Karpas-422 (cell line): ENCODE measurements at regions not wholly inside any gene's neighbourhood (a gene's known extent, or its start where the extent isn't known, plus 50 kb on each side); places are given as distances from the start of the nearest gene placed in this dataset.

Source experiments
- DNase-seq: peaks from one replicate; pipeline ENCODE4 v3.0.0-alpha.2; 2015
- H2AFZ ChIP-seq: fragments of 200-600 bp; sonication (generic); 2 replicates; pipeline ENCODE4 v1.6.1; 2014; ENCODE audit warnings: antibody characterized with exemption, low read length, mixed read lengths
- H3K27ac ChIP-seq: fragments of 200-600 bp; sonication (generic); 2 replicates; pipeline ENCODE4 v1.5.1; 2014; ENCODE audit warnings: mild to moderate bottlenecking, low read length, moderate library complexity
- H3K27me3 ChIP-seq: fragments of 200-600 bp; sonication (generic); 2 replicates; pipeline ENCODE4 v1.6.1; 2014; ENCODE audit warnings: low read length, mixed read lengths
- H3K36me3 ChIP-seq: fragments of 200-600 bp; sonication (generic); 2 replicates; pipeline ENCODE4 v1.6.1; 2014; ENCODE audit warnings: low read length, mixed read lengths; ENCODE audit not compliant: insufficient read depth
- H3K4me1 ChIP-seq: fragments of 200-600 bp; sonication (generic); 2 replicates; pipeline ENCODE4 v1.6.1; 2014; ENCODE audit warnings: mild to moderate bottlenecking, low read length, mixed read lengths
- H3K4me2 ChIP-seq: fragments of 200-600 bp; sonication (generic); 2 replicates; pipeline ENCODE4 v1.6.1; 2014; ENCODE audit warnings: low read length, low read depth, mild to moderate bottlenecking; ENCODE audit not compliant: poor library complexity, severe bottlenecking
- H3K4me3 ChIP-seq: fragments of 200-600 bp; sonication (generic); 2 replicates; pipeline ENCODE4 v1.5.1; 2014; ENCODE audit warnings: mild to moderate bottlenecking, antibody characterized with exemption, low read length, mixed read lengths
- H3K79me2 ChIP-seq: fragments of 200-600 bp; sonication (generic); 2 replicates; pipeline ENCODE4 v1.6.1; 2014; ENCODE audit warnings: mild to moderate bottlenecking, low read length, mixed read lengths
- H3K9ac ChIP-seq: fragments of 200-600 bp; sonication (generic); 2 replicates; pipeline ENCODE4 v1.6.0; 2014; ENCODE audit warnings: low read length
- H3K9me2 ChIP-seq: fragments of 200-600 bp; sonication (generic), shearing (Covaris generic); replicated peaks from 2 replicates; pipeline ENCODE4 v1.6.0; 2014; ENCODE audit warnings: mild to moderate bottlenecking, low read length, moderate library complexity; ENCODE audit not compliant: insufficient read depth
- H3K9me3 ChIP-seq: fragments of 300-700, 200-600 bp; sonication (generic); 2 replicates; pipeline ENCODE4 v1.6.1; 2014; ENCODE audit warnings: low read length, mixed read lengths
- H4K20me1 ChIP-seq: fragments of 200-600 bp; sonication (generic); 2 replicates; pipeline ENCODE4 v1.6.1; 2014; ENCODE audit warnings: mild to moderate bottlenecking, antibody characterized with exemption, low read length, low read depth; ENCODE audit not compliant: insufficient read depth

DNA sequence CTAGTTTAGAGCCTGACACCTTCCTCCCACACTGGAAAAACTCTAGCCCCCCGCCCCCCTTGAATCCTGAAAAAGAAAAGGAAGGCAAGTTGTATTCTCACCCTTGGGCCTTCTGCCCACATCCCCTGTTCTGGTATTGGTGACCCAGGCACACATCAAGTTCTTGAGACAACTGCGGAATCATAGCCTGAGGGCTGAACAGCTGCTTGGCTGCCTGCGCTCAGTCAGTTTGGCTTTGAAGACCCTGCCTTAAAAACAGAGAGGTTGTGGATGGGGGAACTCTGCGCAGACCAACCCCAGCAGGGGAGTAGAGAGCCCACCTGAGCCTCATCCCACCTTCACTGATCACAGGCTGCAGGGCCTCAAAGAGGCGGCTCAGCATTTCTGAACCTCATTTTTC, 229.2 kb downstream of the ANAPC1 start:
- peaks cover 7% of the 10 kb centered on the region; the same call in 1 of the 2 replicates for H3K4me1 ChIP-seq
- no peaks in the 10 kb centered on the region for H3K9me3 ChIP-seq
- no peak overlapping the region for H3K4me2 ChIP-seq
- no peaks in the 10 kb centered on the region for H3K27me3 ChIP-seq
- no peaks in the 10 kb centered on the region for H3K79me2 ChIP-seq
- no peak overlapping the region for H2AFZ ChIP-seq
- no peak overlapping the region for H3K27ac ChIP-seq
- H3K4me3 ChIP-seq, result no peak overlapping the region
- no peaks in the 10 kb centered on the region for H3K9me2 ChIP-seq
- no peaks in the 10 kb centered on the region for H4K20me1 ChIP-seq
- DNase-seq, result no peak
- no peaks in the 10 kb centered on the region for H3K36me3 ChIP-seq
- H3K9ac ChIP-seq, result no peak overlapping the region

DNA sequence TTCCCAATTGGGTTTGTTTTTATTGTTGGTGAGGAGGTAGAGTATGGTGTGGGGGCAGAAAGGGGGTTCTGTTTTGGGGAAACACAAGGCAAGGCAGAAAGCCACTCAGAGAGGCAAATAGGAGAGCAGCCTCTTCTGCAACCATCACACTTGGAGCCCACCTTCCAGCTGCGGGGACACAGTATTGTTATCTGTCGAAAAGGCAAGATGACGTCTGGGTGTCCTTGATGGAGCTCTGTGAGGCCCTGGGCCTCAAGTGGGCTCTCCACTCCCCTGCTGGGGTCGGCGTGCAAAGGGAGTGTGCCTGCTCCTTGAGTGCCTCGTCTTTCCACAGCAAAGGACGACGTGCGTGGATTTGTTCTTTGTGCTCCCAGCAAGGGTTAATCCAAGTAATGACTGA, 227.6 kb downstream of the ANAPC1 start:
- Histone ChIP-seq H3K4me1 (peaks cover 8% of the 10 kb centered on the region; the same call in 1 of the 2 replicates), H3K27ac (no peak overlapping the region), H2AFZ (no peak overlapping the region), H4K20me1 (no peaks in the 10 kb centered on the region), H3K79me2 (no peaks in the 10 kb centered on the region), H3K9me2 (no peaks in the 10 kb centered on the region), H3K36me3 (no peaks in the 10 kb centered on the region), H3K9ac (no peak overlapping the region), H3K27me3 (no peaks in the 10 kb centered on the region), H3K4me3 (no peak overlapping the region), H3K4me2 (no peak overlapping the region), H3K9me3 (no peaks in the 10 kb centered on the region)
- DNase-seq, result no peak

DNA sequence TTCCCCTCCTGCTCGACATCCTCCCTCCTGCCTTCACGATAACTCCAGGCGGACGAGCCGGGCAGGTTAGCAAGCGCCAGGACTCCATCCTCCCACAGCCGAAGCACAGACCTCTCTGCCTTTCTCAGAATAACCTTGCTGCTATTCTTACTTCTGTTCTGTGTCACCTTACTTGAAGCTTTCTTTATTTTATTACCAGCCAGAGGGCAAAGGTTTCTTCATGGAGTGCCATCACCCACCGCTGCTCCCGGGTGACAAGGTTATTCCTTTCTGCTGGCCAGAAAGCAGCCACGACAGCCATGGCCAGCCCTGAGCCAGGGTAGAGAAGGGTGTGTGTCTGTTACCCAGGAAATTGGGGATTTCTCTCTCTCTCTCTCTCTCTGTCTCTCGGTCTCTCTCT, 227.1 kb downstream of the ANAPC1 start:
- Histone ChIP-seq H3K9me2 (no peaks in the 10 kb centered on the region), H3K27ac (no peak overlapping the region), H3K4me3 (no peak overlapping the region), H4K20me1 (no peaks in the 10 kb centered on the region), H3K79me2 (no peaks in the 10 kb centered on the region), H3K9me3 (no peaks in the 10 kb centered on the region), H3K9ac (no peak overlapping the region), H3K27me3 (no peaks in the 10 kb centered on the region), H3K4me2 (no peak overlapping the region), H3K36me3 (no peaks in the 10 kb centered on the region), H2AFZ (no peak overlapping the region), H3K4me1 (peaks cover 8% of the 10 kb centered on the region; the same call in 1 of the 2 replicates)
- no peak for DNase-seq

DNA sequence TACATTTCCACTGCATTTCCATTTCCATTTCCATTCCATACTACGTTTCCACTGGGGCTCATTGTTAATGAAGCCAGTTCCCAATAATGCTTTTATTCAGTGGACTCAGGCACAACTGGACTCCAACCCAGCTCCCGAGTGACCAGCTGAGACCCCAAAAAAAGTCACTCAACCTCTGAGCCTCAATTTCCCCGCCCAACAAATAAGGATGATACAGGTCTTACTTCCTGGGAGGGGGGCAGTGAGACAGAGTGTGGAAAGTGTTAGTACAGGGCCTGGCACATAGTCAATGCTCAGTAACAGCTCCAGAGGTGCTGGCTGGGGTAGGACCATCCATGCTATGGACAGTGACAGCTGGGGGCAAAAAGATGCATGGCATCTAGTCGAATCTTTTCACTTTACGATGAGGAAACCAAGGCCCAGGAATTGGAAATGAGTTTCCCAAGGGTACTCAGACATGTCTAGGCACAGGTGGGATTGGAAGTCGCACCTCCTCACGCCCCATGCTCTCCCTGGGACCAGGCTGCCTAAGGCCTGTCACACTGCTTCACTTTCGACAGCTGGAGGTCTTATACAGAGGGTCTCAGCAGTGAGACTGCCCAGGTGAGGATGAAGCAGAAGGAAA, 226.5 kb downstream of the ANAPC1 start:
- H3K79me2 ChIP-seq, result no peaks in the 10 kb centered on the region
- no peak overlapping the region for H3K4me3 ChIP-seq
- no peaks in the 10 kb centered on the region for H3K36me3 ChIP-seq
- no peak overlapping the region for H3K27ac ChIP-seq
- no peaks in the 10 kb centered on the region for H3K9me3 ChIP-seq
- H3K27me3 ChIP-seq, result no peaks in the 10 kb centered on the region
- H3K4me1 ChIP-seq, result peaks cover 8% of the 10 kb centered on the region; the same call in 1 of the 2 replicates
- H3K9me2 ChIP-seq, result no peaks in the 10 kb centered on the region
- no peaks in the 10 kb centered on the region for H4K20me1 ChIP-seq
- H2AFZ ChIP-seq, result no peak overlapping the region
- DNase-seq, result no peak
- H3K4me2 ChIP-seq, result no peak overlapping the region
- no peak overlapping the region for H3K9ac ChIP-seq

DNA sequence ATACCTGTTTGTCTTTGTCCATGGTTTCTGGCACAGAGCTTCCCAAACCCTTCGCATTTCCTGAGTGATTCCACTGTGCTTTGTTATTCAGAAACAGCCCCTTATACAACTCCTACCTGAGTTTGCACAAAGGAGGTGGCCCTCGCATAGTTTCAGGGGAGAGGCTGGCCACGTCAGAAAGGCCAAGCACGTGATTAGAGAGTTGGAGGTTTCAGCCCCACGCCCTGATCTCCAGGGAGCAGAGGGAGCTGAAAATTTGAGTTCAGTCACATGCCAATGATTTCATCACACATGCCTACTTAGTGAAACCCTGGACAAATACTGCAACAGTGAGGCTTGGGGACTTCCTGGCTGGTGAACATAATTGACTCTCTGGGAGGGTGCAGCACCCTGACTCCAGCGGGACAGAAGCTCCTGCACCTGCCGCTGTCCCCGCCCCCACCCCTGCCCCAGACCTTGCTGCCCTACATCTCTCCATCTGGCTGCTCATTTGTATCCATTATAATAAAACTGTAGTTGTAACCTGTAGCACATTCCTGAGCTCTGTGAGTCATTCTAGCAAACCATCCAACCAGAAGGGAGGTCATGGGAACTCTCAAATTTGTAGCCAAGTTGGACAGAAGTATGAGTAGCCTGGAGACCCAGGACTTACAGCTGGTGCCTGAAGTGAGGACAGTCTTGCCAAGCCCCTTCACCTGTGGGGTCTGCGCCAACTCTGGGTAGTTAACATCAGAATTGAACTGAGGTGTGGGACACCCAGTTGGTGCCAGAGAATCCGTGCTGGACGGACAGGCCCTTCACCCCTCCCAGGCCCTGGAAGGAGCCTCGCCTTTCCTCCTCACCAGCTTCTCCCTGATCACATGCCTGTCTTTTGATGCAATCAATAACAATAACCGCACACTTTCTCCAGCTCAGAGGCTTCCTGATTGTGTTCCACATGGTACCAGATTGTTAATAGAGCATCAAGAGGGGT, 224.3 kb downstream of the ANAPC1 start:
- Histone ChIP-seq H4K20me1 (no peaks in the 10 kb centered on the region), H3K4me2 (no peak overlapping the region), H3K27ac (no peak overlapping the region), H2AFZ (no peak overlapping the region), H3K36me3 (no peaks in the 10 kb centered on the region), H3K9ac (no peak overlapping the region), H3K27me3 (no peaks in the 10 kb centered on the region), H3K4me1 (peaks cover 14% of the 10 kb centered on the region; the same call in 1 of the 2 replicates), H3K9me3 (no peaks in the 10 kb centered on the region), H3K4me3 (no peak overlapping the region), H3K79me2 (no peaks in the 10 kb centered on the region), H3K9me2 (no peaks in the 10 kb centered on the region)
- no peak for DNase-seq

DNA sequence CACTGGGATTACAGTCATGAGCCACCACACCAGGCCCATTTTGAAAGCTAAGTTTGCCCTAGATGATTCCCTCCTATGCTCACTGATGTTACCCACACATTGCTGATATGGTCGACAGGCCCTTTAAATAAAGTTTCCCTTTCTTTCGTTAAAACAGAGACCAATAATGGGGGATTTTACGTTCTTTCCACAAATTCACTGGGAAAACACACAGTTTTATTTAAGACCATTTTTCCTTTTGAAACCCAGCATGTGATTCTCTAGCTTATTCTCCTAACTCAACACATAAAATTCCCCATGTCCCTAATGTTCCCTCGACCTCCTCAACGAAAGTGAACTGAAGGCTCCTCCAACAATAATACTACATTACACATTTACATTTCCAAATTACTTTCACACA, 223.2 kb downstream of the ANAPC1 start:
- no peaks in the 10 kb centered on the region for H3K9me3 ChIP-seq
- no peak overlapping the region for H3K4me2 ChIP-seq
- no peak overlapping the region for H2AFZ ChIP-seq
- DNase-seq, result no peak
- H3K4me3 ChIP-seq, result no peak overlapping the region
- peaks cover 14% of the 10 kb centered on the region; the same call in 1 of the 2 replicates for H3K4me1 ChIP-seq
- H3K79me2 ChIP-seq, result no peaks in the 10 kb centered on the region
- no peaks in the 10 kb centered on the region for H3K36me3 ChIP-seq
- H4K20me1 ChIP-seq, result no peaks in the 10 kb centered on the region
- H3K27ac ChIP-seq, result no peak overlapping the region
- H3K27me3 ChIP-seq, result no peaks in the 10 kb centered on the region
- no peaks in the 10 kb centered on the region for H3K9me2 ChIP-seq
- H3K9ac ChIP-seq, result no peak overlapping the region

DNA sequence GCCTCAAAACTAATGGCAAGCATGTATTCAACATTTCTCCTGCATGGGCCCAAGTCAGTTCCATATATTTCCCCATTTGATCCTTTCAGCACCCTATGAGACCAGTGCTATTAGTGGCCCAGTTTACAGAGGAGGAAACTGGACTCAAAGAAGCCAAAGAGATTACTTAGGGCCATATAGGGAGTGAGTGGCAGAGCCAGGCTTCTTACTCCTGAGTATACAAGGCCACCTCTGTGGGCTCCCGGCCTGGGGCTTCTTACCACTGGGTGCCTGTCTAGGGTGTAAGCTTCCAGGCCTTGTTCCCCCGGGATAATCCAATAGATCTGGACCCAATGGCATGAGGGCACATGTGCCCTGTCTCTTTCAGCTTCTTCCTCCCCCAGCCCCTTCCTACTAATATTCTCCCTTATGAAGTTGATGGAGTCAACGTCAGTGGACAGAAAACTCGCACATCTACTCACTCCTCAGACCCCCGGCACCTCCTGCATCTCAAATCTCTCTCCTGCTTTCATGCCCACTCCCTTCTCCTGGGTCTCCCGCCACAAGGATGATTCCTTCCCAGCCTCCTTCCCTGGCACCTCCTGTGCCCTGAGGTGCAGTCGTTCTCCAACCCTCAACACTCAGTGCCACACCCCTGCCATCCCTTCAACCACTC, 222.6 kb downstream of the ANAPC1 start:
- Histone ChIP-seq H3K4me3 (no peak overlapping the region), H3K27ac (no peak overlapping the region), H3K27me3 (no peaks in the 10 kb centered on the region), H2AFZ (no peak overlapping the region), H4K20me1 (no peaks in the 10 kb centered on the region), H3K9me2 (no peaks in the 10 kb centered on the region), H3K4me1 (peaks cover 14% of the 10 kb centered on the region; the same call in 1 of the 2 replicates), H3K9me3 (no peaks in the 10 kb centered on the region), H3K36me3 (no peaks in the 10 kb centered on the region), H3K4me2 (no peak overlapping the region), H3K9ac (no peak overlapping the region), H3K79me2 (no peaks in the 10 kb centered on the region)
- DNase-seq, result no peak
